Muscle layer of colon (tissue), 2 donors: ENCODE measurements at regions not wholly inside any gene's neighbourhood (a gene's known extent, or its start where the extent isn't known, plus 50 kb on each side); places are given as distances from the start of the nearest gene placed in this dataset.
A peak's percentile ranks its signal among the peaks of the same experiment; 100 is the strongest.

ENCODE experiments used
- H3K27ac ChIP-seq: one replicate; pipeline ENCODE4 v1.7.0; 2013; ENCODE audit warnings: low read depth, mild to moderate bottlenecking, low read length, moderate library complexity
- H3K27me3 ChIP-seq, 2 donors: one replicate each; pipeline ENCODE4 v1.7.0; 2013; ENCODE audit warnings: low read length in 2 of 2, mild to moderate bottlenecking in 2 of 2; ENCODE audit not compliant: insufficient read depth in 2 of 2, control insufficient read depth in 1 of 2
- H3K36me3 ChIP-seq: one replicate; pipeline ENCODE4 v1.7.0; 2013; ENCODE audit warnings: mild to moderate bottlenecking, low read length; ENCODE audit not compliant: insufficient read depth
- H3K4me1 ChIP-seq: one replicate; pipeline ENCODE4 v1.7.0; 2013; ENCODE audit warnings: mild to moderate bottlenecking, low read length; ENCODE audit not compliant: insufficient read depth
- H3K4me3 ChIP-seq, 2 donors: one replicate each; pipeline ENCODE4 v1.7.0; 2013; ENCODE audit warnings: low read length in 2 of 2, low read depth in 1 of 2, mild to moderate bottlenecking in 1 of 2, moderate library complexity in 1 of 2
- H3K9ac ChIP-seq: one replicate; pipeline ENCODE4 v1.7.0; 2013; ENCODE audit warnings: low read length
- H3K9me3 ChIP-seq: one replicate; pipeline ENCODE4 v1.7.0; 2013; ENCODE audit warnings: mild to moderate bottlenecking, low read length
- donor health status: abdominal sarcoma.
- donor health status: Adenocarcinoma of cecum.

- no peaks in the 10 kb centered on the region for H3K36me3 ChIP-seq
- no peak overlapping the region for H3K9ac ChIP-seq
- no peak overlapping the region for H3K27ac ChIP-seq
- H3K27me3 ChIP-seq = no peaks in the 10 kb centered on the region
- no peaks in the 10 kb centered on the region for H3K4me1 ChIP-seq
- H3K4me3 ChIP-seq = no peak overlapping the region
- H3K9me3 ChIP-seq = peaks cover 4% of the 10 kb centered on the region
Measured at GRCh38 chr4:107562316-107562715, 157.7 kb downstream of the PAPSS1 start.

GRCh38 chr4:107561481-107561880 is 158.6 kb downstream of the PAPSS1 start:
- no peaks in the 10 kb centered on the region for H3K4me1 ChIP-seq
- no peak overlapping the region for H3K4me3 ChIP-seq
- H3K9ac ChIP-seq = no peak overlapping the region
- no peaks in the 10 kb centered on the region for H3K27me3 ChIP-seq
- peaks cover 4% of the 10 kb centered on the region for H3K9me3 ChIP-seq
- H3K27ac ChIP-seq = no peak overlapping the region
- no peaks in the 10 kb centered on the region for H3K36me3 ChIP-seq

GRCh38 chr4:107559653-107560052 is 160.4 kb downstream of the PAPSS1 start:
- H3K36me3 ChIP-seq = no peaks in the 10 kb centered on the region
- H3K4me3 ChIP-seq = no peak overlapping the region

GRCh38 chr4:107552306-107552705 is 167.7 kb downstream of the PAPSS1 start:
- no peaks in the 10 kb centered on the region for H3K36me3 ChIP-seq
- H3K9ac ChIP-seq = no peak overlapping the region
- H3K27me3 ChIP-seq = no peaks in the 10 kb centered on the region
- H3K27ac ChIP-seq = no peak overlapping the region
- H3K9me3 ChIP-seq = peaks cover 4% of the 10 kb centered on the region
- H3K4me1 ChIP-seq = peaks cover 11% of the 10 kb centered on the region
- H3K4me3 ChIP-seq = no peak overlapping the region

More at GRCh38 chr4:107559653-107560052, 160.4 kb downstream of the PAPSS1 start:
- Histone ChIP-seq H3K9ac (no peak overlapping the region), H3K4me1 (no peaks in the 10 kb centered on the region), H3K9me3 (peaks cover 4% of the 10 kb centered on the region), H3K27ac (no peak overlapping the region), H3K27me3 (no peaks in the 10 kb centered on the region)

GRCh38 chr4:107548211-107548905 is 171.7 kb downstream of the PAPSS1 start:
- Histone ChIP-seq H3K36me3 (no peaks in the 10 kb centered on the region), H3K9ac (no peak overlapping the region), H3K9me3 (no peaks in the 10 kb centered on the region), H3K4me3 (no peak overlapping the region), H3K27ac (no peak overlapping the region), H3K27me3 (no peaks in the 10 kb centered on the region), H3K4me1 (peaks cover 11% of the 10 kb centered on the region)

GRCh38 chr4:107546638-107547037 is 173.4 kb downstream of the PAPSS1 start:
- Histone ChIP-seq H3K27ac (no peak overlapping the region), H3K36me3 (no peaks in the 10 kb centered on the region), H3K4me3 (no peak overlapping the region), H3K27me3 (no peaks in the 10 kb centered on the region), H3K4me1 (peaks cover 11% of the 10 kb centered on the region), H3K9me3 (no peaks in the 10 kb centered on the region), H3K9ac (no peak overlapping the region)

- no peaks in the 10 kb centered on the region for H3K36me3 ChIP-seq
- H3K4me1 ChIP-seq = no peaks in the 10 kb centered on the region
- no peak overlapping the region for H3K4me3 ChIP-seq
- no peak overlapping the region for H3K27ac ChIP-seq
- H3K9me3 ChIP-seq = no peaks in the 10 kb centered on the region
- H3K27me3 ChIP-seq = no peaks in the 10 kb centered on the region
- H3K9ac ChIP-seq = no peak overlapping the region
Measured at GRCh38 chr4:107541511-107541910, 178.5 kb downstream of the PAPSS1 start.

- H3K4me3 ChIP-seq = no peak overlapping the region
- no peaks in the 10 kb centered on the region for H3K27me3 ChIP-seq
- no peaks in the 10 kb centered on the region for H3K9me3 ChIP-seq
- no peaks in the 10 kb centered on the region for H3K36me3 ChIP-seq
- no peak overlapping the region for H3K9ac ChIP-seq
- H3K27ac ChIP-seq = no peak overlapping the region
- H3K4me1 ChIP-seq = no peaks in the 10 kb centered on the region
Measured at GRCh38 chr4:107531927-107532326, 188.1 kb downstream of the PAPSS1 start.

- Histone ChIP-seq H3K9me3 (no peaks in the 10 kb centered on the region), H3K4me1 (no peaks in the 10 kb centered on the region), H3K36me3 (no peaks in the 10 kb centered on the region), H3K9ac (no peak overlapping the region), H3K27me3 (no peaks in the 10 kb centered on the region), H3K4me3 (no peak overlapping the region), H3K27ac (no peak overlapping the region)
Measured at GRCh38 chr4:107520368-107520767, 199.7 kb downstream of the PAPSS1 start.

- no peaks in the 10 kb centered on the region for H3K9me3 ChIP-seq
- no peak overlapping the region for H3K4me3 ChIP-seq
- no peaks in the 10 kb centered on the region for H3K4me1 ChIP-seq
- no peak overlapping the region for H3K9ac ChIP-seq
- no peaks in the 10 kb centered on the region for H3K36me3 ChIP-seq
- no peak overlapping the region for H3K27ac ChIP-seq
- H3K27me3 ChIP-seq = no peaks in the 10 kb centered on the region
Measured at GRCh38 chr4:107519053-107519452, 201.0 kb downstream of the PAPSS1 start.

- Histone ChIP-seq H3K27me3 (no peaks in the 10 kb centered on the region), H3K4me3 (no peak overlapping the region), H3K4me1 (no peaks in the 10 kb centered on the region), H3K36me3 (no peaks in the 10 kb centered on the region), H3K9me3 (no peaks in the 10 kb centered on the region), H3K27ac (peak overlapping the region; percentile 21), H3K9ac (no peak overlapping the region)
Measured at GRCh38 chr4:107518076-107518475, 202.0 kb downstream of the PAPSS1 start.

GRCh38 chr4:107512549-107512948 is 207.5 kb downstream of the PAPSS1 start:
- H3K9ac ChIP-seq = no peak overlapping the region

More at GRCh38 chr4:107512549-107512948, 207.5 kb downstream of the PAPSS1 start:
- Histone ChIP-seq H3K4me3 (no peak overlapping the region), H3K27ac (no peak overlapping the region), H3K4me1 (no peaks in the 10 kb centered on the region), H3K9me3 (no peaks in the 10 kb centered on the region), H3K36me3 (no peaks in the 10 kb centered on the region), H3K27me3 (no peaks in the 10 kb centered on the region)
